HG03097 (cell line): ENCODE measurements at regions not wholly inside any gene's neighbourhood (a gene's known extent, or its start where the extent isn't known, plus 50 kb on each side); places are given as distances from the start of the nearest gene placed in this dataset.

Experiments used
- ATAC-seq: cut with Tn5 transposase; IDR thresholded peaks from one replicate; pipeline ENCODE4 v1.9.1; 2021; ENCODE audit not compliant: unreplicated experiment, low FRiP score

DNA sequence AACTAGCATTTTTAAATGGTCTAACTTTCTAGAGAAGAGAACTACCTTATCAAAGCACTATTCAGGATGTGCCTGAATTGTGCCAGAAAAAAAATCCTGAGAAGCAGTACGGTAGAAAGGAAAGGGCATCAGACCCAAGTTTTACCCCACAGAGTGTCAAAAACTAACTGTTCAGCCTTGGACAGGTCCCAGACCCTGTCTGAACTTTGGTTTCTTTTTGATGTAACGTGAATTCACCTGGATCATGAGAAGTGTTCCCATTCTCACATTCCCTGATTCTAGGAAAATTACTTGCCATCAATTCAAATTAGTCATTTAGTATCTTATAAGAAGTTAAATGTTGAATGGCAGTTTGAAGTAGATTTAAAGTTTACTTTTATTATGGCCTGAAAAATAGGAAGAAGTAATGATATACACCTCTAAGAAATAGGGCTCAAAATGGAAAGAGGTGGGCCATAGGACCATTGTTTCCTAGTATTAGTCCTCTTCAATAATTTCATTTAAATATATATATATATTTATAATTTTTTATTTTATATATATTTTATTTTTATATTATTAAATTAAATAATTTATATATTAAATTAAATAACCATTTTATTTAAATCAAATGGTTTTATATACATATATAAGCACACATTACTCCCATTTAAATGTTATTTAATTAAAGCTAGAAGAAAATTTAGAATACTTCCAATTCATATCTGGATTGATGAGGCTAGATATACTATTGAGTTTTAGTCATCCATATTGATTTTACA, 181.9 kb upstream of the PPARGC1A start:
- no peak for ATAC-seq

DNA sequence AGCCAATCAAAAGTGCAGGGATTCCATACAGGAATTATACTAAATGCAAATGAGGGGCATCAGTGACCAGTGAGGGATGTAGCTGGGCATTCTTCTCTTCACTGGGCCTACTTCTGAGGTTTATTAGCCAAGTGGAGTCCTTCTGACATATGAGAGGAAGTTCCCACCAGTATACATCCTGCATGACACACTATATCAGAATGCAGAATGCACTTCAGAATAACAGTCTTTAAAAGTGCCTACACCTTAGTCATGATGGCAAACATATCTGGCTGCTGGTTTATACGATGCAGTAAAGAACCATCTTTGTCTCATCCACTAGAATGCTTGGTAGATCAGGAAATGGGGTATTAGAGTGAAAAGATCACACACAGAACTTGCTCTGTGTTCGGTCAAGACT, 180.3 kb upstream of the PPARGC1A start:
- no peak for ATAC-seq

DNA sequence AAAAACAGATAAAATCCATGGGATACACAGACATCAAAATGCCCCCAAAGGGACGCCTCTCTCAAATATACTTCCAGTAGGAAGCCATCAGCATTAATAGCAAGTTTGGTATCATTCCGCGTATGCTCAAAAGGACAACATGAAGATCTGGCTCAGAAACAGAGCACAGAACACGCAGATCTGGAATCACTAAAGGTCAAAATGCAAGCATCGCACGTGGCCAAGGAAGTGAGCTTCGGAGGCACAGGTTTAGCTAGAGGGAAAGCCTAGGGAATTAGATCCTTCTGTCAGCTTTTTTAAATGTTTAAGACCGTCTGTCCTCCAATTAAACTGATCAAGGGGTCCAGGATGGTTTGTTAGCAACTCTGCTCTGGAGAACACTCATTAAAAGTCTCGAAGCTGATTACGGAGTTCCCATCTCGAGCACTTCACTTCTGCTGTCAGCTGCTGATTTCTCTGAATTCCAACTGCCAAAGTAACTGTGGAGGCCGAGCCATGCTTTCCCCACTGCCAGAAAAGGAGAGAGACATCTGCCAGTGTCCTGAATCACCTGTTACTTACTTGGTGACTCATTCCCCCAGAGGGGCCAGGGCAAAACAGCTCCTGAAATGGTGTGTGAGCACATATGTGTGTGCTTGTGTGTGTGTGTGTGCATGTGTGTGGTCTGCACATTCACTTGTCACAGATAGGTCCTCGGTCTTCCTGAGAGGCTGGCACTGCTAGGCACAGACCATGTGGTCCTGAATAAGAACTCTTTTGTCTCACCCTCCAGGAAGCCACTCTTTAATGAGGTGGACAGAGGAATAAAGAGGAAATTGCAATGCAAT, 177.7 kb upstream of the PPARGC1A start:
- no peak for ATAC-seq

GRCh38 chr4:24065974-24066373, 176.1 kb upstream of the PPARGC1A start:
- ATAC-seq: no peak

GRCh38 chr4:24063731-24064130, 173.9 kb upstream of the PPARGC1A start:
- no peak for ATAC-seq

DNA sequence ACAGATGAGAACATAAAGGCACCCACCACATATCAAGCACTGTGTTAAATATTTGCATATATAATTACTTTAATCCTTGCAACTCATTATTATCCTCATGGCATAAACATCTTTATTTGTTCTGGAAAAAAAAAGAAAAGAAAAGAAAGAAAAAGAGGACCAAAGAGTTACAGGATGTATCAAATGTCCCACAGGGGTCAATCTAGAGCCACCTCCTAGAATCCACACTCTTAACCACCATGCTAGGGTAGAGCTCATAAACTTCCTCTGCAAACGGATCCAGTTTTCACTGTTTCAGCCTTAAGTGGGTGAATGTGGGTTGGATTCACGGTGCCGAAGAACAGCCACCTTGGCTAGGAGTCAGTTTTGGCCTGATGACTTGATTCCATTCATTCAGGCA, 171.1 kb upstream of the PPARGC1A start:
- no peak for ATAC-seq

- ATAC-seq: no peak
Measured at GRCh38 chr4:24059839-24060238, 170.0 kb upstream of the PPARGC1A start.

GRCh38 chr4:24057915-24058559, 168.2 kb upstream of the PPARGC1A start:
- no peak for ATAC-seq

GRCh38 chr4:24056289-24056688, 166.4 kb upstream of the PPARGC1A start:
- ATAC-seq: no peak

GRCh38 chr4:24055623-24056022, 165.8 kb upstream of the PPARGC1A start:
- ATAC-seq: no peak

- no peak for ATAC-seq
Measured at GRCh38 chr4:24054910-24055309, 165.1 kb upstream of the PPARGC1A start.

GRCh38 chr4:24053934-24054333, 164.1 kb upstream of the PPARGC1A start:
- no peak for ATAC-seq

DNA sequence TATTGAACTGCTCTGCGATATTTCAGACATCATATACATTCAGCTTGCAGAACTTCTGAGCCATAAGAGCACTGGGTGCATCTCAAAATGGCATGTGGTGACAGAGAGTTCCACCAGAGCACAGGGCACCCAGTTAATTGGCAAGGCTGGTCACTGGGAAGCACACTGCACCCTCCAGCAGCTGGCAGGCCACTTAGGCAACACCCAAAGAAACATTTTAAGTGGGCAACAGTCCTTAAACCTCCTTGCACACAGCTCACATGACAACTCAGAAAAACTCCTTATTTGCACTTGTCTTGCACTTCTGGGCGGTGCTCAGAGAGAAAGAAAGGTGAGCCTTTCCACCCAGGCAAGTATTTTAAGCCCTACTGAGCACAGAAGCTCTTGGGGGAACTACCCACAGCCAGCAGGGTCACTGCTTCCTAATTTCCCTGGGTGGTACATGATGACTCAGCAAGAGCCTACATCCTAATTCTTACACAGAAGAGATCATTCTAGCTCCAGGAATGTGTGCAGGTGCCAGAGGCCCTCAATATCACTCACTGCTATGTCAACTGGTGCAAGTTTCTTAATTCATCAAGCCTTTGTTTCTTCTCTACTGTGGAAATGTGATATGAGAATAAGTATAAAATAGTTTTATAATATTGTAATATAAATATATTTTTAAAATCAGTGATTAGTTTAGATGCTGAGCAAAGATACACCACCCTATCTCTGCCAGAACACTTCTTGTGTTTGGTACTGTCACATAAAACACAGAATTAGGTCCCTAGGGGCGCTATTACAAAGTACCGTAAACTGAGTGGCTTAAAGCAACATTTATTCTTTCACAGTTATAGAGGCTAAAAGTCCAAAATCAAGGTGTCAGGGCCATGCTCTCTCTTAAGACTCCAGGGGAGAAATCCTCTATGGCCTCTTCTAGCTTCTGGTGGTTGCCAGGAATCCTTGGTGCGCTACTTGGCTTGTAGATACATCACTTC, 155.1 kb upstream of the PPARGC1A start:
- ATAC-seq: no peak

- no peak for ATAC-seq
Measured at GRCh38 chr4:24042094-24042493, 152.2 kb upstream of the PPARGC1A start.

- no peak for ATAC-seq
Measured at GRCh38 chr4:24040811-24041210, 151.0 kb upstream of the PPARGC1A start.

DNA sequence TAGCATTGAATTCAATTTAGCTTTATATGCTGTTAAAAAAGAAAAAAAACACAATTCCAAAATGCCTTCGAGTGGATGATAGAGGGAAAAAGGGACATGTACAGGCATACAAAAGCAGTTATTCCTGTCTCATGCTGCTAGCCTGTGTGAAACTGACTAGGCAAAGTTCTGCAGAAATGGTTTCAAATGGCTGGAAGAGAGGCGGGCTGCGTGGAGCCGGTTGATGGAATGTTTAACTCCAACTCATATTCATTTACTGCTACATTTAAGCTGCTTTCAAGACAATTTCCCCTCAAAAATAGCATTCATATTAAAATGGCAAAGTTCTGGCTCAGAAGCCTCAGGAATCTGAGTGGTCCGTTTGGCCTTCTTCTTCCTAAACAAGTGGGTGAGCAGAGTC, 143.8 kb upstream of the PPARGC1A start:
- no peak for ATAC-seq

DNA sequence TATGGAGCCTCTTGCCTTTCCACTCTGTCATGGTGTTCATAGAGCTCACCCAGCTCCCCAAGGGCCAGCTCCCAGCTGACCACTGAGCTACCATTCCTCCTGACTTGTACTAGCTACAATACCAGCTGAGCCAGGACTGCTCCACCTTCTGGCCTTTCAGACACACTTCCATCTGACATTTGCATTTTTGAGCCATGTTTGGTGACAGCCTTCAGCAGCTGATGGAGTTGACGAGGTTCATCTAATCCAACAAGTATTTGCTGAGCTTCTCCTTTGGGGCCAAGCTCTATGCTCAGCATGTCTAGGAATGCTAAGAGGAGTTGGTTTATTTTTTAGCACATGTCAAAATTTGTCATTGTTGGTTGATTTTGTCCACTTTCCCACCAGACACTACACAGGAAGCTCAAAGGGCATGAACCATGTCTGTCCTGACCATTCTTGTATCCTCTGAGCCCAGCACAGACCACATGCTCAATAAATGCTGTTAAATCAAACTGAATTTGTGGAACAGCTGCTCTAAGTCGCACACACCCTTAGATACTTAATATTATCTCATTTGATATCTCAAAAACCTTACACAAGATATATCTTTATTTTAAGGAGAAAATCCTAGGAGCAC, 142.6 kb upstream of the PPARGC1A start:
- ATAC-seq: no peak

- ATAC-seq: no peak
Measured at GRCh38 chr4:24026596-24026995, 136.7 kb upstream of the PPARGC1A start.

DNA sequence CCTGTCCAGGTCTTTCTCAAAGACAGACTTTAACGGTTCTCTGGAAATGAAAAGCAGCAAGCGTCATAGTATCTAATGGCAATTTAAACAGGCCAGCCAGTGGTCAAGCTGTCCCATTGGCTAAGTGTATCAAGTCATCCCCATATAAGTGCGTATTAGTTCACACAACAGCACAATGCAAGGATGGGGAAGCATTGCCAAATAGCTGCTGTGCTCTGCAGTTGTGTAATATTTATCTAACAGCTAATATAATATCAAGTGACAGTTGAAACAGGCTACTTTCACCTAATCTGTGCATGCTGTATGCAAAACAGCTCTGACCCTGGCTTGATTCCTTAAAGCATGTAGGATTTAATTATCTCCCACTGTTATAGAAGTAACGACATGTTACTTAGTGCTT, 134.8 kb upstream of the PPARGC1A start:
- no peak for ATAC-seq

DNA sequence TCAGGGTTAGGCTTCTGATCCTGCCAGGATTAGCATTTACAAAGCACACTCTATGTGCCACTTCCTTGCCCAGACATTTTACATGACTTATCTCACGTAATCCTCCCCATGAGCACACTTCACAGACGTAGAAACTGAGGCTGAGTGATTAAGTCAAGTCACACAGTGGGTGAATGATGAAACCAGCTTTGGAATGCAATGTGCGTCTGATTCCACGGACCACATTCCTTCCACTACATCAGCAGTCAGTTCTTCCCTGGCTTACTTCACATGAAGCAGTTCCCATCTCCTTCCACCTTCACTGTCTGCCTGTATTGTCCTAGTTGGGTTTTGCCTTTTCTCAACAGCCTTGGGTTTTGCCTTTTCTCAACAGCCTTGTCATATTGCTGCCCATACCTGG, 134.3 kb upstream of the PPARGC1A start:
- ATAC-seq: no peak
